Panc1 (cell line): ENCODE measurements at regions not wholly inside any gene's neighbourhood (a gene's known extent, or its start where the extent isn't known, plus 50 kb on each side); places are given as distances from the start of the nearest gene placed in this dataset.

Experiments
- CTCF ChIP-seq: fragments of 450-650 bp; IDR thresholded peaks from 2 replicates; pipeline ENCODE4 v1.5.1; 2017; ENCODE audit warnings: mild to moderate bottlenecking
- POLR2AphosphoS5 ChIP-seq: IDR thresholded peaks from 2 replicates; pipeline ENCODE4 v1.6.1; 2012; ENCODE audit warnings: mild to moderate bottlenecking, low read depth, low read length, moderate library complexity

GRCh38 chrX:39481621-39482020 lies 616.1 kb downstream of the BCOR start:
- no peak for TF ChIP-seq CTCF
- no peak for TF ChIP-seq POLR2AphosphoS5
